Naive thymus-derived CD8-positive, alpha-beta T cell (primary cell): ENCODE measurements at regions not wholly inside any gene's neighbourhood (a gene's known extent, or its start where the extent isn't known, plus 50 kb on each side); places are given as distances from the start of the nearest gene placed in this dataset.

Experiments used
- ATAC-seq, 2 donors: fragments of 150-1000 bp; cut with Tn5 transposase in 1 of 2; sonication (Bioruptor Pico), chemical (Tn5 transposase) in 1 of 2; 1 replicate in 1 of 2; 2 replicates in 1 of 2; pipeline ENCODE4 v1.10.0; 2021; ENCODE audit warnings: mild to moderate bottlenecking in 2 of 2, moderate library complexity in 2 of 2
- POLR2A ChIA-PET: fragments of 350-600 bp; sonication (Branson Sonifier 250); formaldehyde crosslinking; loops from one replicate; lab custom pipeline; 2021; ENCODE audit warnings: antibody characterized with exemption; lab: Charles Lee
- DNase-seq, 10 donors: peaks; one replicate each; pipeline versions ENCODE4 v3.0.0 to v3.0.0-alpha.2; 2020 to 2022
- H3K27ac Mint-ChIP-seq, 10 donors: one replicate each; pipeline ENCODE4 v1.8.0; 2020 to 2022; ENCODE audit warnings: mild to moderate bottlenecking in 10 of 10, mixed read lengths in 10 of 10, moderate library complexity in 4 of 10, inconsistent platforms in 1 of 10
- H3K27me3 Mint-ChIP-seq, 5 donors: one replicate each; pipeline ENCODE4 v1.8.0; 2021 to 2022; ENCODE audit warnings: mixed read lengths in 5 of 5
- H3K36me3 Mint-ChIP-seq, 3 donors: one replicate each; pipeline ENCODE4 v1.8.0; 2020 to 2022; ENCODE audit warnings: mixed read lengths in 3 of 3, mild to moderate bottlenecking in 2 of 3, inconsistent platforms in 1 of 3
- H3K4me1 Mint-ChIP-seq, 4 donors: one replicate each; pipeline ENCODE4 v1.8.0; 2021 to 2022; ENCODE audit warnings: mixed read lengths in 4 of 4
- H3K4me3 Mint-ChIP-seq, 10 donors: one replicate each; pipeline ENCODE4 v1.8.0; 2020 to 2022; ENCODE audit warnings: mild to moderate bottlenecking in 10 of 10, mixed read lengths in 10 of 10, moderate library complexity in 6 of 10, inconsistent platforms in 1 of 10
- H3K9me3 Mint-ChIP-seq, 9 donors: one replicate each; pipeline ENCODE4 v1.8.0; 2020 to 2022; ENCODE audit warnings: mixed read lengths in 9 of 9, mild to moderate bottlenecking in 3 of 9, inconsistent platforms in 1 of 9, moderate library complexity in 1 of 9

DNA sequence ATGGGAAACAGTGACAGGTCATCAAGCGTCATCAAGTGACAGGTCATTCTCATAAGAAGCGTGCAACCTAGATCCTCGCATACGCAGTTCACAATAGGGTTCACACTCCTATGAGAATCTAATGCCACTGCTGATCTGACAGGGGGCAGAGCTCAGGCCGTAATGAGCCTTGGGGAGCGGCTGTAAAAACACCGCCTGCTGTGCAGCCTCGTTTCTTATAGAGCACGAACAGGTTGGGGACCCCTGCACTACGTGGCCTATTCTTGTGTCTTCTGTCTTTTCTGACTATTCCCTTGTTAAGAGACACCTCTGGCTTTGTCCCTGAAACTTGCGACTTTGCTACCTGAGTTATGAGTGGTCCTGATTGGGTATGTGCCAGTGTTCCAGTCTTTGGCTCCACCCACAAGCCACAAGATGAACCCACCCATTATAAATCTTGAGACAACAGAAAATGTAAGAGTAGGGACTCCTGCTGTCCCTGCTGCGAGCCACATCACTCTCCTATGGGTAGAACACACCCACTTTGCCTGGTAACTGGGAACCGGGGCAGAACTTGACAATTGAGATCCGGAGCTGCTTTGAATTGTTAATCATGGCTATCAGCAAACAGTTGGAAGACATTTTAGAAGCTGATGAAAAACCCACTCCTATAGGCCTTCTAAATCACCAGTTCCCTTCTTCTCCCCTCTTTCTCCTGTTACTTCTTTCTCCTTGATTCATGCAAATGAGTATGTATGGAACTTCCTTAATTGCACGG, 55.8 kb upstream of the EXOC4 start:
- Mint-ChIP-seq H3K9me3 (peaks cover 0 to 3% (median 0%) of the 10 kb centered on the region in 9 donors), H3K4me1 (no peaks in the 10 kb centered on the region), H3K27ac (no peak overlapping the region), H3K4me3 (no peak overlapping the region), H3K36me3 (peaks cover 0 to 5% (median 0%) of the 10 kb centered on the region in 3 donors), H3K27me3 (peaks cover 6 to 12% (median 9%) of the 10 kb centered on the region in 5 donors)
- DNase-seq (no peak), ATAC-seq (no peak)
- POLR2A ChIA-PET: no interaction called here

DNA sequence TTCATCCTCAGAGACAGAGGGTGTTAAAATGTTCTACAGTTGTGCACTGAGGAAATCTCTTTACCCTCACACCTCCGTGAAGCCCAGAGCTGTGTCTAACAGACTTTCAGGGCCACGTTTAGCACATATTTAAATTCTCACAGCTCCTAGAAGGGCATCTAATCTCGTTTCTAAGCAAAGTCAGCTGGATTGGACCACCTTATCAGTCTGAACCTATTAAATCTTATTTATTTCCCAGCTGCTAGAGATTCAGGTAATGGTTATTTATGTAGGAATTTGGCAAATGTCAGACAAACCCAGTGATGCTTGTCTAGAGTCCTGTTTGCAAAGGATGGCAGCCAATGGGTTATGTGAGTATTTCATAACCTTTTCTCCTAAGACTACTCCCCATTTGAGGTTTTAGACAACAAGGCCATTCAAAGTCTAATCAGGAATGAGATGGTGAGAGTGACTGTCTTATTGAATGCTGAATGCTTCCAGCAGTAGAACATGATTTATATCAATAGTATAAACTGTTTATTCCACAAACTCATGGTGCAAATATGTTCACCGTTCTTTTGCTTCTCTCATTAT, 54.8 kb upstream of the EXOC4 start:
- Mint-ChIP-seq H3K9me3 (peaks cover 0 to 3% (median 0%) of the 10 kb centered on the region in 9 donors), H3K27me3 (peaks cover 6 to 12% (median 8%) of the 10 kb centered on the region in 5 donors), H3K4me3 (no peak overlapping the region), H3K36me3 (peaks cover 0 to 5% (median 0%) of the 10 kb centered on the region in 3 donors), H3K27ac (no peak overlapping the region), H3K4me1 (no peaks in the 10 kb centered on the region)
- POLR2A ChIA-PET: no interaction called here
- DNase-seq (no peak), ATAC-seq (no peak)

DNA sequence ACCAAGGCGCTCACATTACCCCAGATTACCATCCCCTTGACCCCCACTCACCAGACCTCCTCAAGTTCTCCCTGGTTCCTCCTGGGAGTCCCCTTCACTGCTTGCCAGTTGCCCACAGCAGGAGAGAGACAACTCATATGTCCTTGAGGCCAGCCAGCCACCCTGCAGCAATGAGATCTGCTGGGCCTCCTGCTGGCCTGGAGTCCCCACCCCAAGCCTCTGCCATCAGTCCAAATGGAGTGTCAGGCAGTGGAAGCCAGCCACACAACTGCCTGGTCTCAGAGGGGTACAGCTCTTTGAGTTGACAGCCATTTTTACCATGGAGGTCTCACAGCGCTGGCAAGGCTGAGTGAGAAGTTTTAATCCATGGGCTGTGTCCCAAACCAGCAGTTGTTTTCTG, 53.0 kb upstream of the EXOC4 start:
- DNase-seq (no peak), ATAC-seq (no peak)
- Mint-ChIP-seq H3K27me3 (peaks cover 3 to 9% (median 6%) of the 10 kb centered on the region in 5 donors), H3K4me1 (no peaks in the 10 kb centered on the region), H3K4me3 (no peak overlapping the region), H3K9me3 (no peaks in the 10 kb centered on the region), H3K27ac (no peak overlapping the region), H3K36me3 (peaks cover 0 to 3% (median 0%) of the 10 kb centered on the region in 3 donors)
- POLR2A ChIA-PET: no interaction called here

DNA sequence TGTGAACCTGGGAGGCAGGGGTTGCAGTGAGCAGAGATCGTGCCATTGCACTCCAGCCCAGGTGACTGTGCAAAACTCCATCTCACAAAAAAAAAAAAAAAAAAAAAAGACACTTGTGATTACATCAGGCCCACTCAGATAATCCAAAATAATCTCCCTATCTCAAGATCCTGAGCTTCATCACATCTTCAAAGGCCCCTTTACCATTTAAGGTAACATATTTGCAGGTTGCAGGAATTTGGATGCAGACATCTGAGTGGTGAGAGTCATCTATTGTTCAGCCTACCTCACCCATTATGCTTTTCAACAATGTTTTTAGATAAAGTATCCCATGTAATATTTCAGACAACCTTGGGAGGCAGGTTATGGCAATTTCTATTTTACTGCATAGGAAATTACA, 51.4 kb upstream of the EXOC4 start:
- POLR2A ChIA-PET: interaction anchor here (0.5 kb wide), 1 partner anchor 546 kb away, joined by 3 read pairs; no protein-coding TSS in a partner anchor
- H3K36me3 Mint-ChIP-seq: no peaks in the 10 kb centered on the region

DNA sequence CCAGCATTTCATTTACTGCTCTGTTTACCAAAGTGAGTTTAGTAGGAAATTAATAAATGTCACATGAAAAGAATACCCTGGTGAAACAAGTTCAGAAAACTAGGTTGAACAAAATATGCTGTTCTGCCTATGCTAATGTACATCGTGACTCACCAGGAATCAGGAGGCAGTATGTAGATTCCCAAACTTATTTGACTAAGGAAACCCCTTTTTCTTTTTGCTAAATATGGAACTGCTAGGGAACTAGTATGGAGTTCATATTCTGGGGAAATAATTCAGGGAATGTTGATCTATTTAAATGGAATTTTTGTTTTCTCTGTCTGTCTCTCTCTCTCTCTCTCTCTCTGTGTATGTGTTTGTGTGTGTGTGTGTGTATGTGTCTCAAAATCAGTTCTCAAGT, 49.9 kb upstream of the EXOC4 start:
- Mint-ChIP-seq H3K4me3 (no peak overlapping the region), H3K4me1 (no peaks in the 10 kb centered on the region), H3K27ac (no peak overlapping the region), H3K27me3 (peaks cover 0 to 8% (median 2%) of the 10 kb centered on the region in 5 donors), H3K36me3 (no peaks in the 10 kb centered on the region), H3K9me3 (peaks cover 0 to 4% (median 0%) of the 10 kb centered on the region in 9 donors)
- DNase-seq (no peak), ATAC-seq (no peak)
- POLR2A ChIA-PET: no interaction called here

More for the DNA sequence above, 51.4 kb upstream of the EXOC4 start:
- ATAC-seq (no peak), DNase-seq (no peak)
- Mint-ChIP-seq H3K4me1 (no peaks in the 10 kb centered on the region), H3K4me3 (no peak overlapping the region), H3K27me3 (peaks cover 2 to 10% (median 8%) of the 10 kb centered on the region in 5 donors), H3K27ac (no peak overlapping the region), H3K9me3 (no peaks in the 10 kb centered on the region)
